ENCODE measurements at regions not wholly inside any gene's neighbourhood (a gene's known extent, or its start where the extent isn't known, plus 50 kb on each side); places are given as distances from the start of the nearest gene placed in this dataset.

DNA sequence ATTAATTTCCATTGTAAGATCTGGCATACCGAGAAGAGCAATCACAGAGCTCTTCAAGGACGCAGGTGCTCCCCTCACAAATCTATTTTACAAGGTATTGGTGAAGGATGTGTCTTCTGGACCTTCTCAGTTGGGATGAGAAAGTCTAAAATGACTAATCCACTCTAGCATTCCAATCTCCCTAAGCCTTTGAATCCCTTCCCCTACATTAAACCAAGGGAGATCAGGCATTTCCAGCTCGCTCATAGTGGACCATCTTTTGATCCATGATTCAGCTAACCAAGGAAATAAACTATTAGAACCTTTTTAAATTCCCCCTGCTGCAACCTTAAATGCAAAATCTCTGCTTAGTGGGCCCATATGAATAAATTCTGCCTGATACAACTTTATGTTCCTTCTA, 95.9 kb upstream of the FBN2 start:
- Histone ChIP-seq H3K27me3 (ENCODE audit: insufficient read depth, low read length) (no peaks in the 10 kb centered on the region), H3K4me3 (ENCODE audit: insufficient read depth, low read depth, low read length) (no peak overlapping the region), H3K4me2 (ENCODE audit: low read length) (no peak overlapping the region), H2AFZ (ENCODE audit: low read depth, low read length) (no peak overlapping the region), H3K27ac (ENCODE audit: low read depth, low read length) (no peak overlapping the region), H3K36me3 (ENCODE audit: insufficient read depth, low read length) (no peaks in the 10 kb centered on the region), H4K20me1 (ENCODE audit: insufficient read depth, low read length) (no peaks in the 10 kb centered on the region), H3K9me3 (ENCODE audit: insufficient read depth, low read depth, low read length) (no peaks in the 10 kb centered on the region), H3K79me2 (ENCODE audit: insufficient read depth, low read length) (no peaks in the 10 kb centered on the region), H3K9ac (ENCODE audit: low read length) (no peak overlapping the region), H3K4me1 (ENCODE audit: insufficient read depth, low read length) (no peaks in the 10 kb centered on the region)
- FAIRE-seq (no peak), DNase-seq (ENCODE audit: low read depth) (no peak)
- Mint-ChIP-seq H3K4me1 (ENCODE audit: low read depth, unreplicated experiment) (peaks cover 18% of the 10 kb centered on the region), H3K9me3 (ENCODE audit: unreplicated experiment) (peaks cover 5% of the 10 kb centered on the region), H3K4me3 (ENCODE audit: unreplicated experiment) (no peak overlapping the region), H3K27me3 (ENCODE audit: low read depth, unreplicated experiment) (no peaks in the 10 kb centered on the region), H3K27ac (ENCODE audit: unreplicated experiment) (no peak overlapping the region), H3K36me3 (ENCODE audit: low read depth, unreplicated experiment) (no peaks in the 10 kb centered on the region)
- TF ChIP-seq, protein P1, sequence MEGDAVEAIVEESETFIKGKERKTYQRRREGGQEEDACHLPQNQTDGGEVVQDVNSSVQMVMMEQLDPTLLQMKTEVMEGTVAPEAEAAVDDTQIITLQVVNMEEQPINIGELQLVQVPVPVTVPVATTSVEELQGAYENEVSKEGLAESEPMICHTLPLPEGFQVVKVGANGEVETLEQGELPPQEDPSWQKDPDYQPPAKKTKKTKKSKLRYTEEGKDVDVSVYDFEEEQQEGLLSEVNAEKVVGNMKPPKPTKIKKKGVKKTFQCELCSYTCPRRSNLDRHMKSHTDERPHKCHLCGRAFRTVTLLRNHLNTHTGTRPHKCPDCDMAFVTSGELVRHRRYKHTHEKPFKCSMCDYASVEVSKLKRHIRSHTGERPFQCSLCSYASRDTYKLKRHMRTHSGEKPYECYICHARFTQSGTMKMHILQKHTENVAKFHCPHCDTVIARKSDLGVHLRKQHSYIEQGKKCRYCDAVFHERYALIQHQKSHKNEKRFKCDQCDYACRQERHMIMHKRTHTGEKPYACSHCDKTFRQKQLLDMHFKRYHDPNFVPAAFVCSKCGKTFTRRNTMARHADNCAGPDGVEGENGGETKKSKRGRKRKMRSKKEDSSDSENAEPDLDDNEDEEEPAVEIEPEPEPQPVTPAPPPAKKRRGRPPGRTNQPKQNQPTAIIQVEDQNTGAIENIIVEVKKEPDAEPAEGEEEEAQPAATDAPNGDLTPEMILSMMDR (IDR thresholded peaks at IDR 0.05; ENCODE audit: insufficient read depth, low read depth, low read length) = no peak
- no peak for TF ChIP-seq EZH2 (IDR thresholded peaks at IDR 0.05; ENCODE audit: insufficient read depth, low read length)

DNA sequence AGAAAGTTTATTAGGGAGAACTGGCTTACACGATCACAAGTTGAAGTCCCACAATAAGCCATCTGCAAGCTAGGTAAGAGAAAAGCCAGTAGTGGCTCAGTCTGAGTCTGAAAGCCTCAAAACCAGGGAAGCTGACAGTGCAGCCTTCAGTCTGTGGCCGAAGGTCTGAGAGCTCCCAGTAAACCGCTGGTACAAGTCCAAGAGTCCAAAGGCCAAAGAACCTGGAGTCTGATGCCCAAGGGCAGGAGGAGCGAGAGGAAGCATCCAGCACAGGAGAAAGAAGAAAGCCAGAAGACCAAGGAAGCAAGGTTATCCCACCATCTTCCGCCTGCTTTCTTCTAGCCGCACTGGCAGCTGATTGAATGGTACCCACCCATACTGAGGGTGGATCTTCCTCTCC, 97.3 kb upstream of the FBN2 start:
- H3K4me1 ChIP-seq (ENCODE audit: insufficient read depth, low read length) = no peaks in the 10 kb centered on the region
- TF ChIP-seq, protein P1 (IDR thresholded peaks at IDR 0.05; ENCODE audit: insufficient read depth, low read depth, low read length) = no peak
- no peak for TF ChIP-seq EZH2 (IDR thresholded peaks at IDR 0.05; ENCODE audit: insufficient read depth, low read length)
- no peaks in the 10 kb centered on the region for H3K79me2 ChIP-seq (ENCODE audit: insufficient read depth, low read length)
- H3K27me3 ChIP-seq (ENCODE audit: insufficient read depth, low read length) = no peaks in the 10 kb centered on the region
- no peak for DNase-seq (ENCODE audit: low read depth)
- no peak overlapping the region for H3K4me2 ChIP-seq (ENCODE audit: low read length)
- no peak for FAIRE-seq
- no peaks in the 10 kb centered on the region for H3K27me3 Mint-ChIP-seq (ENCODE audit: low read depth, unreplicated experiment)
- H3K36me3 ChIP-seq (ENCODE audit: insufficient read depth, low read length) = no peaks in the 10 kb centered on the region
- no peaks in the 10 kb centered on the region for H4K20me1 ChIP-seq (ENCODE audit: insufficient read depth, low read length)
- no peak overlapping the region for H3K27ac Mint-ChIP-seq (ENCODE audit: unreplicated experiment)
- H3K4me3 ChIP-seq (ENCODE audit: insufficient read depth, low read depth, low read length) = no peak overlapping the region
- no peaks in the 10 kb centered on the region for H3K36me3 Mint-ChIP-seq (ENCODE audit: low read depth, unreplicated experiment)
- H3K4me3 Mint-ChIP-seq (ENCODE audit: unreplicated experiment) = no peak overlapping the region
- no peak overlapping the region for H3K27ac ChIP-seq (ENCODE audit: low read depth, low read length)
- no peak overlapping the region for H2AFZ ChIP-seq (ENCODE audit: low read depth, low read length)
- H3K4me1 Mint-ChIP-seq (ENCODE audit: low read depth, unreplicated experiment) = peaks cover 10% of the 10 kb centered on the region
- H3K9ac ChIP-seq (ENCODE audit: low read length) = no peak overlapping the region
- H3K9me3 Mint-ChIP-seq (ENCODE audit: unreplicated experiment) = peaks cover 5% of the 10 kb centered on the region
- H3K9me3 ChIP-seq (ENCODE audit: insufficient read depth, low read depth, low read length) = no peaks in the 10 kb centered on the region

DNA sequence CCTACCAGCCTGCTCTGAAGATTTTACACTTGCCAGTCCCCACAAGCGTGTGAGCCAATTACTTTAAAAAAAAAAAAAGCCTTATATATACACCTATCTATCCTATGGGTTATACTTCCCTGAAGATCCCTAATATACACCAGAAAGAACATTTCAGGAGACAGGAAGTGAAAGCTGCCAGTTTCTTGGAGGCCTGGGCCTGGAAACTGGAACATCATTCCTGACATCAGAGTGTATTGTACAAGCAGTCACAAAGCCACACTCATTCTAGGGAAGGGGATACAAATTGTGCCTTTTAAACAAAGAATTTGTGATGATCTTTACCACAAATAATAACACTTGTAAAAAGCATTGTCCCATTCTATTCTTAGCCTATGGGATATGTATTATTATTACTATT, 98.3 kb upstream of the FBN2 start:
- H3K4me1 Mint-ChIP-seq (ENCODE audit: low read depth, unreplicated experiment) = peaks cover 10% of the 10 kb centered on the region

More for the DNA sequence above, 98.3 kb upstream of the FBN2 start:
- Histone ChIP-seq H4K20me1 (ENCODE audit: insufficient read depth, low read length) (no peaks in the 10 kb centered on the region), H3K27me3 (ENCODE audit: insufficient read depth, low read length) (no peaks in the 10 kb centered on the region), H3K79me2 (ENCODE audit: insufficient read depth, low read length) (no peaks in the 10 kb centered on the region), H3K36me3 (ENCODE audit: insufficient read depth, low read length) (no peaks in the 10 kb centered on the region), H3K9ac (ENCODE audit: low read length) (no peak overlapping the region), H2AFZ (ENCODE audit: low read depth, low read length) (no peak overlapping the region), H3K4me2 (ENCODE audit: low read length) (no peak overlapping the region), H3K27ac (ENCODE audit: low read depth, low read length) (no peak overlapping the region), H3K4me1 (ENCODE audit: insufficient read depth, low read length) (no peaks in the 10 kb centered on the region), H3K4me3 (ENCODE audit: insufficient read depth, low read depth, low read length) (no peak overlapping the region), H3K9me3 (ENCODE audit: insufficient read depth, low read depth, low read length) (no peaks in the 10 kb centered on the region)
- no peak for DNase-seq (ENCODE audit: low read depth)
- no peaks in the 10 kb centered on the region for H3K36me3 Mint-ChIP-seq (ENCODE audit: low read depth, unreplicated experiment)
- H3K27ac Mint-ChIP-seq (ENCODE audit: unreplicated experiment) = no peak overlapping the region
- no peak for FAIRE-seq
- no peak for TF ChIP-seq EZH2 (IDR thresholded peaks at IDR 0.05; ENCODE audit: insufficient read depth, low read length)
- TF ChIP-seq, protein P1 (IDR thresholded peaks at IDR 0.05; ENCODE audit: insufficient read depth, low read depth, low read length) = no peak
- H3K4me3 Mint-ChIP-seq (ENCODE audit: unreplicated experiment) = no peak overlapping the region
- H3K9me3 Mint-ChIP-seq (ENCODE audit: unreplicated experiment) = peaks cover 2% of the 10 kb centered on the region
- H3K27me3 Mint-ChIP-seq (ENCODE audit: low read depth, unreplicated experiment) = no peaks in the 10 kb centered on the region
